ENCODE measurements at regions not wholly inside any gene's neighbourhood (a gene's known extent, or its start where the extent isn't known, plus 50 kb on each side); places are given as distances from the start of the nearest gene placed in this dataset.

- no peak for ATAC-seq
- intact Hi-C loops (cut with DNase I), result no loop called here
- Histone ChIP-seq H3K27ac (no peak overlapping the region), H3K4me3 (no peak overlapping the region), H3K4me1 (no peaks in the 10 kb centered on the region), H3K27me3 (no peaks in the 10 kb centered on the region), H3K36me3 (no peaks in the 10 kb centered on the region), H3K9me3 (peaks cover 0 to 5% (median 0%) of the 10 kb centered on the region in 12 donors)
- TF ChIP-seq, protein P1, sequence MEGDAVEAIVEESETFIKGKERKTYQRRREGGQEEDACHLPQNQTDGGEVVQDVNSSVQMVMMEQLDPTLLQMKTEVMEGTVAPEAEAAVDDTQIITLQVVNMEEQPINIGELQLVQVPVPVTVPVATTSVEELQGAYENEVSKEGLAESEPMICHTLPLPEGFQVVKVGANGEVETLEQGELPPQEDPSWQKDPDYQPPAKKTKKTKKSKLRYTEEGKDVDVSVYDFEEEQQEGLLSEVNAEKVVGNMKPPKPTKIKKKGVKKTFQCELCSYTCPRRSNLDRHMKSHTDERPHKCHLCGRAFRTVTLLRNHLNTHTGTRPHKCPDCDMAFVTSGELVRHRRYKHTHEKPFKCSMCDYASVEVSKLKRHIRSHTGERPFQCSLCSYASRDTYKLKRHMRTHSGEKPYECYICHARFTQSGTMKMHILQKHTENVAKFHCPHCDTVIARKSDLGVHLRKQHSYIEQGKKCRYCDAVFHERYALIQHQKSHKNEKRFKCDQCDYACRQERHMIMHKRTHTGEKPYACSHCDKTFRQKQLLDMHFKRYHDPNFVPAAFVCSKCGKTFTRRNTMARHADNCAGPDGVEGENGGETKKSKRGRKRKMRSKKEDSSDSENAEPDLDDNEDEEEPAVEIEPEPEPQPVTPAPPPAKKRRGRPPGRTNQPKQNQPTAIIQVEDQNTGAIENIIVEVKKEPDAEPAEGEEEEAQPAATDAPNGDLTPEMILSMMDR (IDR thresholded peaks at IDR 0.05), result no peak
- TF ChIP-seq POLR2A (IDR thresholded peaks at IDR 0.05), result no peak
- DNase-seq, result no peak
These were observed 203.0 kb upstream of the CCDC179 start for GRCh38 chr11:23063276-23063675.

DNA sequence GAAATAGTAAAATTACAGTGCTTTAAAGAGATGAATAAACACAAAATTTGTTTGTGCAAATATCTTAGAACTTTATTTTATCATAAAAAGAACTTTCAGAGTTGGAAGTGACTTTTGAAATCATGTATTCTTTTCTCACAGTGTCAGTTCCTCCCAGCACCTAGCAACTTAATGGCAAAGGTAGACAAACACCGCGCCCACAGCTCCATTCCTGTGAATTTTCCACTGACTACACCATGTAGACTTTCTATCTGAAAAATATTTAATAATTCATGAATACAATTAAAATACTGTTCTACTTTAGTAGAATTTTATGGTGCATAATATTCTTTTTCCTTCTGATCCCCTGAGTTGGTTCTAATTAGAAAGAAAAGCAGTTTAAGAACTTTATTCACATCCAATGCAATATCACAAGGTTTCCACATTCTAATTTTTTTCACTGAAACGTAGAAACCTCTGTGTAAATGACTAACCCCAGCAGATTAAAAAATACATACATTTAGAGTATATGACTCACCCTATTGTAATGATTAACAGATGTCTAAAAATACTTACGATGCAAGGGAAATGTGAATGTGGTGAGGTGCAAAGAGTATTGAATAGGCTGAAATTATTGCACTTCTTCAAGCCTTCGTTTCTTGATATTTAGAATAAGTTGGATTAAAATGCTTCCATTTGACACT is 218.2 kb upstream of the CCDC179 start:
- no peaks in the 10 kb centered on the region for H3K27me3 ChIP-seq
- H3K4me1 ChIP-seq, result no peaks in the 10 kb centered on the region
- intact Hi-C loops (cut with DNase I), result no loop called here
- ATAC-seq (no peak), DNase-seq (no peak)
- TF ChIP-seq, protein P1 (IDR thresholded peaks at IDR 0.05), result no peak
- no peak for TF ChIP-seq POLR2A (IDR thresholded peaks at IDR 0.05)
- peaks cover 0 to 4% (median 0%) of the 10 kb centered on the region in 12 donors for H3K9me3 ChIP-seq
- WGBS, 4 donors, result 67 to 70% (median 68%) methylated on average over 5 of the region's 5 CpGs
- H3K36me3 ChIP-seq, result no peaks in the 10 kb centered on the region
- H3K27ac ChIP-seq, result no peak overlapping the region
- no peak overlapping the region for H3K4me3 ChIP-seq

GRCh38 chr11:23079382-23079813 is 219.1 kb upstream of the CCDC179 start:
- DNase-seq (no peak), ATAC-seq (no peak)
- no peak for TF ChIP-seq POLR2A (IDR thresholded peaks at IDR 0.05)
- TF ChIP-seq, protein P1 (IDR thresholded peaks at IDR 0.05), result no peak
- peaks cover 0 to 4% (median 0%) of the 10 kb centered on the region in 12 donors for H3K9me3 ChIP-seq
- no peaks in the 10 kb centered on the region for H3K27me3 ChIP-seq
- no peak overlapping the region for H3K4me3 ChIP-seq
- no peak overlapping the region for H3K27ac ChIP-seq
- intact Hi-C loops (cut with DNase I), result no loop called here
- no peaks in the 10 kb centered on the region for H3K36me3 ChIP-seq
- H3K4me1 ChIP-seq, result no peaks in the 10 kb centered on the region
- WGBS, 4 donors, result 56 to 59% (median 56%) methylated on average over 3 of the region's 3 CpGs

- no peaks in the 10 kb centered on the region for H3K4me1 ChIP-seq
- no peak overlapping the region for H3K27ac ChIP-seq
- no peaks in the 10 kb centered on the region for H3K27me3 ChIP-seq
- H3K36me3 ChIP-seq, result no peaks in the 10 kb centered on the region
- H3K4me3 ChIP-seq, result no peak overlapping the region
- ATAC-seq (no peak), DNase-seq (no peak)
- TF ChIP-seq, protein P1 (IDR thresholded peaks at IDR 0.05), result no peak
- no peak for TF ChIP-seq POLR2A (IDR thresholded peaks at IDR 0.05)
- no peaks in the 10 kb centered on the region for H3K9me3 ChIP-seq
- intact Hi-C loops (cut with DNase I), result no loop called here
- WGBS, 4 donors, result 70 to 91% (median 85%) methylated on average over 4 of the region's 4 CpGs
These were observed 227.1 kb upstream of the CCDC179 start for GRCh38 chr11:23087407-23087806.
